ENCODE measurements at regions not wholly inside any gene's neighbourhood (a gene's known extent, or its start where the extent isn't known, plus 50 kb on each side); places are given as distances from the start of the nearest gene placed in this dataset.

DNA sequence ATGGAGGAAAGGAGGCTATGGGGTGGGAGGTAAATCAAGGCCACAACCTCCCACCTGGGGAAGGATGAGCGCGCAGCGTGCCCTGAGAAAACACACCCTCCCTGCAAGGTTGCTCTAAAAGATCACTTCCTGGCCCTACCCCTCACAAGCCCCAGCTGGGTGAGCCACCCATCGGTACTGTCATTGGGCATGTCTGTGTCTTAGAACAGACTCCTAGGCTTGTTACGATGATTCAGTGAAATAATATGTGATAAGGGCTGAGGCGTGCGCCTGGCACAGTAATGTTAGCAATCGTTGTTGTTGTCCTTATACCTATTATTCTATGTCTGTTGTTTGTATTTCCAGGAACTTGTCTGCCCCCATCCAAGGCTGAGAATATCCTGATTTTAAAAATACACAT is 175.1 kb downstream of the ZFP36L2 start:
- Histone ChIP-seq H3K27ac (ENCODE audit: low read depth, low read length) (no peak overlapping the region), H4K20me1 (ENCODE audit: insufficient read depth, low read length) (no peaks in the 10 kb centered on the region), H3K36me3 (ENCODE audit: insufficient read depth, low read length) (no peaks in the 10 kb centered on the region), H3K4me3 (ENCODE audit: insufficient read depth, low read length) (no peak overlapping the region), H3K27me3 (ENCODE audit: insufficient read depth, low read length) (no peaks in the 10 kb centered on the region), H3K4me2 (ENCODE audit: insufficient read depth, low read length) (no peak overlapping the region), H3K4me1 (ENCODE audit: insufficient read depth, low read length) (peaks cover 29% of the 10 kb centered on the region), H2AFZ (ENCODE audit: low read length) (no peak overlapping the region), H3K9me3 (ENCODE audit: low read depth, low read length) (no peaks in the 10 kb centered on the region), H3K79me2 (ENCODE audit: insufficient read depth, low read length) (no peaks in the 10 kb centered on the region)
- DNase-seq (ENCODE audit: insufficient read length, low spot score, missing footprints): peak; percentile 93
- no peak for TF ChIP-seq CTCF (IDR thresholded peaks at IDR 0.05; ENCODE audit: extremely low read depth, low read depth, low read length)

DNA sequence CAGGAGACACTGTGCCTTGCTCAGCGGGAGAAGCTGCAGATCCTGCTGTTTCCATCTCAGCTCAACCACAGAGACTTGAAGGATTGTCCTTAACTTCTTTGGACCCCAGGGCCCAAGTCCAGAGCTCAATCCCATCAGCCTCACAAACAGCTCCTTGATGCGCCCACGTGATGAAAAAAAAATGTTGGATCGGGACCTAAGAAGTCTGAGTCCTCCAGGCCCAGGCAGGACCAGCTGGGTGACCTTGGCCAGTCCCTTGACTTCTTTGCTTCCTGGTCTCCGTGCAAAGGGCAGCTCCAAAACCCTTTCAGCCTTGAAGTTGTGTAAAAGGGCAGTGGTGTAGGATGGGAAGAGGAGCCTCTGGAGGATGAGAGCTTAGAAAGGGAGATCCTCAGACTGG is 175.5 kb downstream of the ZFP36L2 start:
- Histone ChIP-seq H3K36me3 (ENCODE audit: insufficient read depth, low read length) (no peaks in the 10 kb centered on the region), H3K4me2 (ENCODE audit: insufficient read depth, low read length) (no peak overlapping the region), H3K9me3 (ENCODE audit: low read depth, low read length) (no peaks in the 10 kb centered on the region), H3K79me2 (ENCODE audit: insufficient read depth, low read length) (no peaks in the 10 kb centered on the region), H3K27ac (ENCODE audit: low read depth, low read length) (no peak overlapping the region), H2AFZ (ENCODE audit: low read length) (no peak overlapping the region), H3K4me1 (ENCODE audit: insufficient read depth, low read length) (peaks cover 34% of the 10 kb centered on the region), H4K20me1 (ENCODE audit: insufficient read depth, low read length) (no peaks in the 10 kb centered on the region), H3K4me3 (ENCODE audit: insufficient read depth, low read length) (no peak overlapping the region), H3K27me3 (ENCODE audit: insufficient read depth, low read length) (no peaks in the 10 kb centered on the region)
- TF ChIP-seq CTCF (IDR thresholded peaks at IDR 0.05; ENCODE audit: extremely low read depth, low read depth, low read length): no peak
- DNase-seq (ENCODE audit: insufficient read length, low spot score, missing footprints): peak; percentile 56

- no peaks in the 10 kb centered on the region for H3K27me3 ChIP-seq (ENCODE audit: insufficient read depth, low read length)
- no peak for TF ChIP-seq CTCF (IDR thresholded peaks at IDR 0.05; ENCODE audit: extremely low read depth, low read depth, low read length)
- H2AFZ ChIP-seq (ENCODE audit: low read length): no peak overlapping the region
- no peak overlapping the region for H3K4me2 ChIP-seq (ENCODE audit: insufficient read depth, low read length)
- peak; percentile 56 for DNase-seq (ENCODE audit: insufficient read length, low spot score, missing footprints)
- H3K4me1 ChIP-seq (ENCODE audit: insufficient read depth, low read length): peaks cover 35% of the 10 kb centered on the region
- no peaks in the 10 kb centered on the region for H3K36me3 ChIP-seq (ENCODE audit: insufficient read depth, low read length)
- no peak overlapping the region for H3K4me3 ChIP-seq (ENCODE audit: insufficient read depth, low read length)
- no peaks in the 10 kb centered on the region for H4K20me1 ChIP-seq (ENCODE audit: insufficient read depth, low read length)
- H3K9me3 ChIP-seq (ENCODE audit: low read depth, low read length): no peaks in the 10 kb centered on the region
- H3K79me2 ChIP-seq (ENCODE audit: insufficient read depth, low read length): no peaks in the 10 kb centered on the region
- no peak overlapping the region for H3K27ac ChIP-seq (ENCODE audit: low read depth, low read length)
Observed at GRCh38 chr2:43049836-43050801, 176.3 kb downstream of the ZFP36L2 start.

DNA sequence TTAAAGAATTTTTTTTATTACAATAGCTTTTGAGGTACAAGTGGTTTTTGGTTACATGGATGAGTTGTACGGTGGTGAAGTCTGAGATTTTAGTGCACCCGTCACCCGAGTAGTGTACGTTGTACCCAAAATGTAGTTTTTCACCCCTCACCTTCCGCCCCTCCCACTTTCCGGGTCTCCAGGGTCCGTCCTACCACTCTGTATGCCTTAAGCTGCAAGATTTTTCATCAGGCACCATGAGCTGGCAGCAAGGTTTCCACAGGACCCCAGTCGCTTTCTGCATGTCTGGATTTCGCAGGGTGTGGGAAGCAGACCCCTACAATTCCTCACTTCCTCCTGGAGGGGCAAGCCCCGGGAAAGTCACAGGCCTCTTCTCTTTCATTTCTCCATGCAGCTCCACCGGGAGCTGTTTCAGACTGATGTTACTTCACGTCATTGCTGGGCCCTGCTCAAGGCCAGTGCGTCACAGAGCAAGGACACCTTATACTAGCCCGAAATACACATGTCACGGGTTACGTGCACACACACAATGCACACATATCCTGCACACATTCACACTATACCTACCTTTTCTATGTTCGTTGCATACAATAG is 179.1 kb downstream of the ZFP36L2 start:
- peaks cover 39% of the 10 kb centered on the region for H3K4me1 ChIP-seq (ENCODE audit: insufficient read depth, low read length)
- no peaks in the 10 kb centered on the region for H3K27me3 ChIP-seq (ENCODE audit: insufficient read depth, low read length)
- peak; percentile 35 for DNase-seq (ENCODE audit: insufficient read length, low spot score, missing footprints)
- peak overlapping the region; percentile 68 for H3K4me2 ChIP-seq (ENCODE audit: insufficient read depth, low read length)
- H4K20me1 ChIP-seq (ENCODE audit: insufficient read depth, low read length): no peaks in the 10 kb centered on the region
- H3K36me3 ChIP-seq (ENCODE audit: insufficient read depth, low read length): no peaks in the 10 kb centered on the region
- H3K9me3 ChIP-seq (ENCODE audit: low read depth, low read length): no peaks in the 10 kb centered on the region
- TF ChIP-seq CTCF (IDR thresholded peaks at IDR 0.05; ENCODE audit: extremely low read depth, low read depth, low read length): no peak
- H3K79me2 ChIP-seq (ENCODE audit: insufficient read depth, low read length): no peaks in the 10 kb centered on the region
- peak overlapping the region; percentile 65 for H3K27ac ChIP-seq (ENCODE audit: low read depth, low read length)
- H2AFZ ChIP-seq (ENCODE audit: low read length): no peak overlapping the region
- H3K4me3 ChIP-seq (ENCODE audit: insufficient read depth, low read length): no peak overlapping the region

Measured in osteoblast (primary cell).